HepG2 (cell line): ENCODE measurements at regions not wholly inside any gene's neighbourhood (a gene's known extent, or its start where the extent isn't known, plus 50 kb on each side); places are given as distances from the start of the nearest gene placed in this dataset.

Experiments
- ATAC-seq: fragments of 200-7000 bp; cut with Tn5 transposase; 3 replicates; pipeline ENCODE4 v1.9.1; 2020; ENCODE audit warnings: mild to moderate bottlenecking, moderate library complexity
- BruUV-seq: library from RNA; stranded (reverse); fragments of 400-500 nt; replicated peaks from 2 replicates; lab custom pipeline; 2021; lab: Mats Ljungman, UMichigan
- CTCF ChIA-PET: fragments of 300-600 bp; formaldehyde crosslinking; extraction: SDS; loops from one replicate; lab custom pipeline; 2021; ENCODE audit warnings: low total read pairs, inconsistent platforms, low intra/inter-chr PET ratio; lab: Yijun Ruan, JAX
- POLR2A ChIA-PET: fragments of 350-600 bp; sonication (Branson Sonifier 250); formaldehyde crosslinking; loops from one replicate; lab custom pipeline; 2020; ENCODE audit warnings: antibody characterized with exemption, inconsistent platforms; lab: Yijun Ruan, JAX
- DNase-seq: peaks from one replicate; pipeline ENCODE4 v3.0.0-alpha.2; 2015; ENCODE audit warnings: low spot score
- FAIRE-seq: peaks from 3 replicates; lab custom pipeline; 2011; peaks lifted over from hg19 to GRCh38; lab: Jason Lieb, UNC
- H2AFZ ChIP-seq: one replicate; pipeline ENCODE4 v1.6.1; 2011; ENCODE audit warnings: low read length, inconsistent platforms
- H3K27ac ChIP-seq: fragments of 300-600 bp; 3 replicates; pipeline ENCODE4 v1.8.0; 2011; ENCODE audit warnings: mixed run types, mild to moderate bottlenecking, mixed read lengths, low read length, inconsistent platforms; ENCODE audit not compliant: insufficient read depth; ENCODE audit errors: extremely low read length
- H3K27me3 ChIP-seq, 2 experiments: fragments of 200-600 bp in 1 of 2; 2 replicates in 1 of 2; 3 replicates in 1 of 2; pipeline versions ENCODE4 v1.6.0 to v1.8.0; 2011; ENCODE audit warnings: low read length in 2 of 2, mild to moderate bottlenecking in 2 of 2, moderate library complexity in 2 of 2, inconsistent platforms in 1 of 2; ENCODE audit not compliant: insufficient read depth in 2 of 2, control insufficient read depth in 1 of 2
- H3K36me3 ChIP-seq, 2 experiments: fragments of 200-600 bp in 1 of 2; replicated peaks in 1 of 2; 2 replicates in 1 of 2; 3 replicates in 1 of 2; pipeline versions ENCODE4 v1.5.1 to v1.8.0; 2011; ENCODE audit warnings: low read length in 2 of 2, inconsistent platforms in 1 of 2; ENCODE audit not compliant: insufficient read depth in 2 of 2, control insufficient read depth in 1 of 2
- H3K4me1 ChIP-seq: 2 replicates; pipeline ENCODE4 v1.5.1; 2012; ENCODE audit warnings: low read length, inconsistent platforms; ENCODE audit not compliant: insufficient read depth
- H3K4me2 ChIP-seq: 2 replicates; pipeline ENCODE4 v1.6.0; 2011; ENCODE audit warnings: low read depth, low read length, inconsistent platforms
- H3K4me3 ChIP-seq, 3 experiments: fragments of 200-600 bp in 1 of 3; sonication (generic), shearing (Covaris generic) in 1 of 3; replicated peaks in 1 of 3; 2 replicates each; pipeline ENCODE4 v1.5.1; 2011 to 2016; ENCODE audit warnings: low read length in 3 of 3, inconsistent platforms in 2 of 3, low read depth in 2 of 3, mild to moderate bottlenecking in 2 of 3, control low read depth in 1 of 3, mixed read lengths in 1 of 3; ENCODE audit not compliant: insufficient read depth in 1 of 3
- H3K79me2 ChIP-seq: one replicate; pipeline ENCODE4 v1.6.1; 2011; ENCODE audit warnings: low read length, inconsistent platforms; ENCODE audit not compliant: insufficient read depth
- H3K9ac ChIP-seq: 2 replicates; pipeline ENCODE4 v1.6.0; 2011; ENCODE audit warnings: mild to moderate bottlenecking, low read depth, low read length, inconsistent platforms; ENCODE audit not compliant: insufficient read depth
- H3K9me3 ChIP-seq: 2 replicates; pipeline ENCODE4 v1.5.1; 2012; ENCODE audit warnings: mild to moderate bottlenecking, low read length
- H4K20me1 ChIP-seq: 2 replicates; pipeline ENCODE4 v1.6.0; 2011; ENCODE audit warnings: inconsistent platforms, mild to moderate bottlenecking, low read length, moderate library complexity; ENCODE audit not compliant: insufficient read depth
- BCLAF1 ChIP-seq: fragments of 450-650 bp; IDR thresholded peaks from 2 replicates; pipeline ENCODE4 v1.6.1; 2017; ENCODE audit warnings: mild to moderate bottlenecking
- CEBPB ChIP-seq: IDR thresholded peaks from 2 replicates; pipeline ENCODE4 v1.6.1; 2011; ENCODE audit warnings: low read depth, low read length, improper control_type of control experiment, borderline replicate concordance
- EZH2 ChIP-seq: conservative IDR thresholded peaks from 2 replicates; pipeline ENCODE4 v1.6.1; 2012; ENCODE audit warnings: mild to moderate bottlenecking, low read depth, low read length, moderate library complexity
- FOXK2 ChIP-seq: fragments of 450-650 bp; IDR thresholded peaks from 2 replicates; pipeline ENCODE4 v1.6.1; 2016
- PRDM15 ChIP-seq: sonication (generic); formaldehyde crosslinking; IDR thresholded peaks from 2 replicates; pipeline ENCODE4 v1.4.0; 2020; ENCODE audit warnings: missing genetic modification reagents
- THAP8 ChIP-seq: sonication (generic); formaldehyde crosslinking; IDR thresholded peaks from 2 replicates; pipeline ENCODE4 v1.5.1; 2020; ENCODE audit warnings: missing genetic modification reagents, mild to moderate bottlenecking, borderline replicate concordance
- TMF1 ChIP-seq: sonication (generic); formaldehyde crosslinking; IDR thresholded peaks from 2 replicates; pipeline ENCODE4 v1.8.1; 2022; ENCODE audit warnings: low read depth, missing genetic modification reagents
- ZBTB49 ChIP-seq: sonication (generic); formaldehyde crosslinking; IDR thresholded peaks from 2 replicates; pipeline ENCODE4 v1.4.0; 2020; ENCODE audit warnings: missing genetic modification reagents, borderline replicate concordance
- ZNF33B ChIP-seq: sonication (generic); formaldehyde crosslinking; IDR thresholded peaks from 2 replicates; pipeline ENCODE4 v1.5.1; 2020; ENCODE audit warnings: mild to moderate bottlenecking, missing genetic modification reagents
- ZNF782 ChIP-seq: sonication (generic); formaldehyde crosslinking; IDR thresholded peaks from 2 replicates; pipeline ENCODE4 v1.4.0; 2020; ENCODE audit warnings: missing genetic modification reagents, mild to moderate bottlenecking, borderline replicate concordance
- WGBS: methylation state at CpG from one replicate; pipeline ENCODE4 v1.1.6; 2017; ENCODE audit warnings: low lambda C conversion rate; 5-methylcytosine and 5-hydroxymethylcytosine counted together
- in situ Hi-C: cut with HindIII; loops from 2 replicates; pipeline ENCODE4 v1.10.0; 2017; ENCODE audit warnings: low pct_unique_long_range_greater_than_20kb; ENCODE audit not compliant: extremely low pct_ligation_motif_present
- intact Hi-C: fragments of 100-400 bp; cut with micrococcal nuclease; formaldehyde crosslinking; loops from one replicate; pipeline ENCODE4 v1.10.0; 2022; ENCODE audit not compliant: unreplicated experiment

- no TSS peak for BruUV-seq
- no peak overlapping the region for H3K4me3 ChIP-seq
- H3K27me3 ChIP-seq: no peaks in the 10 kb centered on the region
- DNase-seq (no peak), ATAC-seq (no peak), FAIRE-seq (no peak)
- TF ChIP-seq FOXK2 (no peak), ZNF33B (CRISPR knock-in tag) (no peak), ZBTB49 (CRISPR knock-in tag) (no peak), EZH2 (no peak), ZNF782 (no peak)
- H3K27ac ChIP-seq: no peak overlapping the region
- no peak overlapping the region for H2AFZ ChIP-seq
- WGBS: 81% methylated on average over 6 of the region's 6 CpGs
- no peak overlapping the region for H3K4me2 ChIP-seq
- ChIA-PET POLR2A (no interaction called here), CTCF (no interaction called here)
- peaks cover 9% of the 10 kb centered on the region; the same call in 1 of the 2 replicates for H3K4me1 ChIP-seq
- intact Hi-C loops: no loop called here
- no peaks in the 10 kb centered on the region for H3K9me3 ChIP-seq
- H3K79me2 ChIP-seq: no peaks in the 10 kb centered on the region
- no peak overlapping the region for H3K9ac ChIP-seq
- no peaks in the 10 kb centered on the region for H4K20me1 ChIP-seq
- no peaks in the 10 kb centered on the region for H3K36me3 ChIP-seq
- in situ Hi-C loops: no loop called here
These were observed 558.4 kb downstream of the TYW1 start for GRCh38 chr7:67554986-67555385.

GRCh38 chr7:67564959-67565358, 568.3 kb downstream of the TYW1 start:
- 14% methylated on average over 4 of the region's 4 CpGs for WGBS
- intact Hi-C loops (no loop called here), in situ Hi-C loops (no loop called here)
- BruUV-seq: no TSS peak
- Histone ChIP-seq H3K4me3 (no peak overlapping the region), H3K36me3 (no peaks in the 10 kb centered on the region), H3K79me2 (no peaks in the 10 kb centered on the region), H3K27me3 (no peaks in the 10 kb centered on the region), H3K9me3 (no peaks in the 10 kb centered on the region), H3K4me2 (no peak overlapping the region), H2AFZ (no peak overlapping the region), H3K27ac (no peak overlapping the region), H3K4me1 (no peaks in the 10 kb centered on the region), H4K20me1 (no peaks in the 10 kb centered on the region), H3K9ac (no peak overlapping the region)
- FAIRE-seq: no peak
- POLR2A ChIA-PET: no interaction called here
- no peak for ATAC-seq
- CTCF ChIA-PET: no interaction called here
- no peak for DNase-seq
- no peak for TF ChIP-seq THAP8 (CRISPR knock-in tag)
- TF ChIP-seq TMF1 (CRISPR knock-in tag): no peak
- TF ChIP-seq CEBPB: no peak
- no peak for TF ChIP-seq BCLAF1
- TF ChIP-seq PRDM15 (CRISPR knock-in tag): no peak
